ENCODE measurements at regions not wholly inside any gene's neighbourhood (a gene's known extent, or its start where the extent isn't known, plus 50 kb on each side); places are given as distances from the start of the nearest gene placed in this dataset.

DNA sequence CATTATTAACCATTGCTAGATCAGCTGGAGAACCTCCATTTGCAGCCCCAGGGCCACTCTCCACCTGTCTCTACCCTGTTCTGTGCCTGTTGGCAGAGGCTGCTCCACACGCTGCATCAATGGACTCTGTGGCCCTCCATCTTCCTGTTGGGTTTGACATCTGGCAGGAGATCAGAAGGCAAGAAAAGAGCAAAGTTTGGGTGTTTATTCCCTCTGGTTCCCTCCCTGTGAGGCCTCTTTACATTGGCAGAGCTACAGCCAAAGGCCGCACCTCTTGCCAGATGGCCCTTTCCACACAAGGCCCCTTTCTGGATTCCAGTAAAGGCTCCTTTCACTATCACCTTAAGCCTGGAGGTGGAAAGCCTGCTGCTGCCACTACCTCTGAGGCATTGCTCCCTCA lies 110.9 kb upstream of the RND3 start:
- TF ChIP-seq POLR2AphosphoS5 (IDR thresholded peaks at IDR 0.05; ENCODE audit: low read depth, low read length): no peak
- TF ChIP-seq, protein P1, sequence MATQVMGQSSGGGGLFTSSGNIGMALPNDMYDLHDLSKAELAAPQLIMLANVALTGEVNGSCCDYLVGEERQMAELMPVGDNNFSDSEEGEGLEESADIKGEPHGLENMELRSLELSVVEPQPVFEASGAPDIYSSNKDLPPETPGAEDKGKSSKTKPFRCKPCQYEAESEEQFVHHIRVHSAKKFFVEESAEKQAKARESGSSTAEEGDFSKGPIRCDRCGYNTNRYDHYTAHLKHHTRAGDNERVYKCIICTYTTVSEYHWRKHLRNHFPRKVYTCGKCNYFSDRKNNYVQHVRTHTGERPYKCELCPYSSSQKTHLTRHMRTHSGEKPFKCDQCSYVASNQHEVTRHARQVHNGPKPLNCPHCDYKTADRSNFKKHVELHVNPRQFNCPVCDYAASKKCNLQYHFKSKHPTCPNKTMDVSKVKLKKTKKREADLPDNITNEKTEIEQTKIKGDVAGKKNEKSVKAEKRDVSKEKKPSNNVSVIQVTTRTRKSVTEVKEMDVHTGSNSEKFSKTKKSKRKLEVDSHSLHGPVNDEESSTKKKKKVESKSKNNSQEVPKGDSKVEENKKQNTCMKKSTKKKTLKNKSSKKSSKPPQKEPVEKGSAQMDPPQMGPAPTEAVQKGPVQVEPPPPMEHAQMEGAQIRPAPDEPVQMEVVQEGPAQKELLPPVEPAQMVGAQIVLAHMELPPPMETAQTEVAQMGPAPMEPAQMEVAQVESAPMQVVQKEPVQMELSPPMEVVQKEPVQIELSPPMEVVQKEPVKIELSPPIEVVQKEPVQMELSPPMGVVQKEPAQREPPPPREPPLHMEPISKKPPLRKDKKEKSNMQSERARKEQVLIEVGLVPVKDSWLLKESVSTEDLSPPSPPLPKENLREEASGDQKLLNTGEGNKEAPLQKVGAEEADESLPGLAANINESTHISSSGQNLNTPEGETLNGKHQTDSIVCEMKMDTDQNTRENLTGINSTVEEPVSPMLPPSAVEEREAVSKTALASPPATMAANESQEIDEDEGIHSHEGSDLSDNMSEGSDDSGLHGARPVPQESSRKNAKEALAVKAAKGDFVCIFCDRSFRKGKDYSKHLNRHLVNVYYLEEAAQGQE (IDR thresholded peaks at IDR 0.05; ENCODE audit: insufficient read depth in 1 of 2, low read depth in 2 of 2, low read length in 1 of 2): no peak
- no peak for TF ChIP-seq SIN3A (IDR thresholded peaks at IDR 0.05; ENCODE audit: borderline replicate concordance, insufficient read depth, low read depth, low read length)
- no peak for TF ChIP-seq TCF7L2 (IDR thresholded peaks at IDR 0.05; ENCODE audit: low read depth, low read length)
- Histone ChIP-seq H3K27ac (ENCODE audit: low read length) (no peak overlapping the region), H3K4me1 (ENCODE audit: control insufficient read depth, insufficient read depth, low read length) (peaks cover 6% of the 10 kb centered on the region; the same call in 1 of the 2 replicates), H3K27me3 (ENCODE audit: control insufficient read depth, insufficient read depth, low read length) (no peaks in the 10 kb centered on the region), H3K36me3 (ENCODE audit: control insufficient read depth, insufficient read depth, low read length) (no peaks in the 10 kb centered on the region), H3K4me3 (ENCODE audit: low read depth in 2 of 2, low read length in 2 of 2) (no peak overlapping the region), H3K9me3 (ENCODE audit: control insufficient read depth, insufficient read depth, low read depth, low read length) (0 out of 2 replicates have a peak, but pooled peaks cover 5% of the 10 kb centered on the region)
- POLR2A ChIA-PET: no interaction called here
- CTCF ChIA-PET: no interaction called here
- no TSS peak for BruUV-seq (replicated peaks)
- in situ Hi-C loops (cut with HindIII; ENCODE audit: low pct_unique_long_range_greater_than_20kb, low sequenced_read_pairs): no loop called here
- no peak for ATAC-seq
- DNase-seq (ENCODE audit: low read depth, low spot score): no peak
- intact Hi-C loops (cut with micrococcal nuclease; ENCODE audit: unreplicated experiment): no loop called here

DNA sequence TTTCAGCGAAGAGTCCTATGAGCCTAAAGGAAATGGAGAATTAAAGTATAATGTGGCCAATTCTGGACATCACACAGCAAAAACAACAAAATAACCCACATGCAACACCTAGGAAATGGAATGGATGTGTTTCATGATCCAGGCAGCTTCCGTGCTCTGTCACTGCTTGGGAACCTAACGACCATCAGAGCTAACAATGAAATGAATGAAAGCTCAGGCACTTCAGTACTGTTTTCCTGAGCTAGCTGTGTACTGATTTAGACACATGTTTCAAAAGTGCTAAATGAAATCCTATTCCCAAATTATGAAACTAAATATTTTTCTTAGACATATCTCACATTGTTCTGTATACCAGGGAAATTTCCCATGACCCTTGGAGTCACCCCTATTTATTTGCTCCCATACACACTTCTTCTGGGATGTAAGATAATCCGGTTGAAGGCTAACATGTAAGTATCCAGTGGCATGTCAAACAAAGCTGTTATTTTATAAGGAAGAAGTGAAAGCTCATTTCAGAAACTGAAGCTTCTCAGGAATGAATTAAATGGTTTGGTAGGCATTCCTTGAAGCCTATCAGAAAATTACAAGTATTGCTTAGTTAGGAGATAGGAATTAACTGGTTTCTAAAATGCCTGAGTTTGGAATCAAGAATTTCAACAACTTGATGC lies 108.5 kb upstream of the RND3 start:
- H3K27me3 ChIP-seq (ENCODE audit: control insufficient read depth, insufficient read depth, low read length): no peaks in the 10 kb centered on the region
- H3K36me3 ChIP-seq (ENCODE audit: control insufficient read depth, insufficient read depth, low read length): no peaks in the 10 kb centered on the region
- POLR2A ChIA-PET: no interaction called here
- no TSS peak for BruUV-seq (replicated peaks)
- no peak overlapping the region for H3K4me3 ChIP-seq (ENCODE audit: low read depth in 2 of 2, low read length in 2 of 2)
- CTCF ChIA-PET: no interaction called here
- no peak overlapping the region for H3K27ac ChIP-seq (ENCODE audit: low read length)
- no peaks in the 10 kb centered on the region for H3K9me3 ChIP-seq (ENCODE audit: control insufficient read depth, insufficient read depth, low read depth, low read length)
- peaks cover under 1% of the 10 kb centered on the region; the same call in 1 of the 2 replicates for H3K4me1 ChIP-seq (ENCODE audit: control insufficient read depth, insufficient read depth, low read length)
- in situ Hi-C loops (cut with HindIII; ENCODE audit: low pct_unique_long_range_greater_than_20kb, low sequenced_read_pairs): no loop called here
- ATAC-seq (no peak), DNase-seq (ENCODE audit: low read depth, low spot score) (no peak)
- intact Hi-C loops (cut with micrococcal nuclease; ENCODE audit: unreplicated experiment): no loop called here
- no peak for TF ChIP-seq SIN3A (IDR thresholded peaks at IDR 0.05; ENCODE audit: borderline replicate concordance, insufficient read depth, low read depth, low read length)
- no peak for TF ChIP-seq POLR2AphosphoS5 (IDR thresholded peaks at IDR 0.05; ENCODE audit: low read depth, low read length)
- TF ChIP-seq, protein P1 (IDR thresholded peaks at IDR 0.05; ENCODE audit: insufficient read depth in 1 of 2, low read depth in 2 of 2, low read length in 1 of 2): no peak
- TF ChIP-seq, protein P2, sequence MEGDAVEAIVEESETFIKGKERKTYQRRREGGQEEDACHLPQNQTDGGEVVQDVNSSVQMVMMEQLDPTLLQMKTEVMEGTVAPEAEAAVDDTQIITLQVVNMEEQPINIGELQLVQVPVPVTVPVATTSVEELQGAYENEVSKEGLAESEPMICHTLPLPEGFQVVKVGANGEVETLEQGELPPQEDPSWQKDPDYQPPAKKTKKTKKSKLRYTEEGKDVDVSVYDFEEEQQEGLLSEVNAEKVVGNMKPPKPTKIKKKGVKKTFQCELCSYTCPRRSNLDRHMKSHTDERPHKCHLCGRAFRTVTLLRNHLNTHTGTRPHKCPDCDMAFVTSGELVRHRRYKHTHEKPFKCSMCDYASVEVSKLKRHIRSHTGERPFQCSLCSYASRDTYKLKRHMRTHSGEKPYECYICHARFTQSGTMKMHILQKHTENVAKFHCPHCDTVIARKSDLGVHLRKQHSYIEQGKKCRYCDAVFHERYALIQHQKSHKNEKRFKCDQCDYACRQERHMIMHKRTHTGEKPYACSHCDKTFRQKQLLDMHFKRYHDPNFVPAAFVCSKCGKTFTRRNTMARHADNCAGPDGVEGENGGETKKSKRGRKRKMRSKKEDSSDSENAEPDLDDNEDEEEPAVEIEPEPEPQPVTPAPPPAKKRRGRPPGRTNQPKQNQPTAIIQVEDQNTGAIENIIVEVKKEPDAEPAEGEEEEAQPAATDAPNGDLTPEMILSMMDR (IDR thresholded peaks at IDR 0.05): no peak
- no peak for TF ChIP-seq TCF7L2 (IDR thresholded peaks at IDR 0.05; ENCODE audit: low read depth, low read length)
